NCI-H2196 treated with DMSO at 0.1 percent for 48 hours (cell line): ENCODE measurements at regions not wholly inside any gene's neighbourhood (a gene's known extent, or its start where the extent isn't known, plus 50 kb on each side); places are given as distances from the start of the nearest gene placed in this dataset.
"Not testable (repeated sequence)": the region's sequence is repeated elsewhere in the genome, so short reads cannot be mapped to it uniquely, and the experiment has no call there.

ENCODE experiments used
- DNase-seq: peaks from one replicate; lab custom pipeline; 2025; ENCODE audit not compliant: unreplicated experiment; lab: John Stamatoyannopoulos, UW

DNA sequence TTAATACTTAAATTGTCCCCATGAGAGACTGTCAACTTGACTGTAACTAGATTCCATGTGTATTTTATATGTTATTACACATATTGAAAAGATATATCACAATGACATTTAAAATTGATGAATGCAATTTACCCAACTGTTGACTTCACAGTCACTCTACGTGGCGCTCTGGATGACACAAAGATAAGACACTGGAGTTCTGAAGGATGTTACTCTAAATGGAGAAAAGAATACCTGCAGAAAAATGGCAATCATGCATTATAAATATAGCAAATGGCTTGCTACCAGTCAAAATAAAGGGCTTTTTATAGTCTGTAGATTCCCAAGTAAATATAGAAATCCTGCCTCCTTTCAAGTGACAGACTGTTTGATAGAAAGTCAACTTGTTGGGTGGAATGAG is 143.6 kb upstream of the KLF6 start:
- no peak for DNase-seq

DNA sequence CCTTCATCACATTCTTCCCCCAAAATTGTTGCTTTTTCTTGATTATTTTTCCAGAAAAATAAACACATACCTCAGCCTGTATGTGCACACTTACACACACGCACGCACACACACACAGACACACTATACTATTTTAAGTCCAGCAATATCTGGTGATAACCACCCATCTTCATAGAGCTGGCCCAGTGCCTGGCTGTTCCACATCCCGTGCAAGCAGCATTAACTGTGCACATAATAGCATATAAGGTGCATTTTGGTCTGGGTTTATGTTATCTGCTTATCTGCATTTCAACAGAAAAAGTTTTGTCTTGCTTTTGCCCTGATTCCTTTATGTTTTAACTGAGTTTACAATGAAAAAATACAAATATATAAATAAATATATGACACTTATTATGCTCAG is 143.1 kb upstream of the KLF6 start:
- DNase-seq, result no peak

DNA sequence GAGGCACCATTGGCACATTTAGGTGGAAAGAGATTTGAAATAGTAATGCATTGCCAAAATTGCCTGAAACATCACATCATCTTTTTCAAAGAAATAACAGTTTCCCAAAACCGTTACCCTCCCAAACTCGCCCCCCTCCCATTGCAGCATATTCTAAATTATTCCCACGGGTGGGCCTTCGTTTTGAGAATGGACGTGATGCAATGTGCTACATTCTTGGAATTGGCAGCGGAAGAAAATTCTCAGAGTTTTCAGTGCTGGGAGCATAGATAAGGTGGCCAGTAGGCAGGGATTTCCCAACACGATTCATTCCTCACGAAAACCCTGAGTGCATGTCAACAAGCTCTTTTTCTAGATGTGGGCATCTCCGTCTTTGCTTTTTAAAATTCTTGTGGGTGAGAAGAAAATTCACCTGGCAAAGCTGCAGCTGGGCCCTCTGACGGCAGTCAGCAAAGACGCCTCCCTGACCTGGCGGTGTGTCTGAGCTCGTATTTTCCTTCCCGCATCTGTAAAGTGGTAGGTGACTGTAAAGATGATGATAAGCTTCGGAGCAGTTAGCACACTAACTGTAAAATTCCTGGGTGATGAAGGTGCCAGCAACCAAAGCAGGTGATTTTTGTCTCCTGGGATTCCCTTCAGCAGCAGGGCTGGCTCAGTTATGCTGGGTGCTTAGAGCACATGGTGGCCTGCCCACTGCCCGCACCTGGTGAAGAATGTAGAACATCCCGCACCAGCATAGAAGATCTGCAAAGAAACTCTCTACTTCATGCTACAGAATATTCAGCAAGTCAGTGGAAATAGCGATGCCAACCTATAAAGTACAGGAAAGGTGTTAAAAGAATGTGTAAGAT is 141.9 kb upstream of the KLF6 start:
- no peak for DNase-seq

DNA sequence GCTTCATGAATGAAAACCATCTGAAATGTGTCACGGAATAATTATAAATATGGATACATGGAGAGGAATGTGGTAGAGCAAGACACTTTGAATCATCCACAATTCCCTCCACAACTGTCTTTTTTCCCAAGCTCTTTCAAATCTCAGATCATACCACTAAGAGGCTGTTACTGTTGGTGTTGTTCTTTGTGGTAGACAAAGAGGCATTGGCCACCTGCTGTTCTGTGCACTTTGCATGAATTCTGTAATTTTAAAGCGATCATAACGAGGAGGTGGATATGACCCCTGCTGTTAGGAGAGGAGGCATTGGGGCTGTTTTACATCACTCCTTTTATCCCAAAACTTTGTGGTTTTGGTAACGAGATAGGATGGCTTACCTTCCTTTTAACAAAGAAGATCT is 141.2 kb upstream of the KLF6 start:
- no peak for DNase-seq

DNA sequence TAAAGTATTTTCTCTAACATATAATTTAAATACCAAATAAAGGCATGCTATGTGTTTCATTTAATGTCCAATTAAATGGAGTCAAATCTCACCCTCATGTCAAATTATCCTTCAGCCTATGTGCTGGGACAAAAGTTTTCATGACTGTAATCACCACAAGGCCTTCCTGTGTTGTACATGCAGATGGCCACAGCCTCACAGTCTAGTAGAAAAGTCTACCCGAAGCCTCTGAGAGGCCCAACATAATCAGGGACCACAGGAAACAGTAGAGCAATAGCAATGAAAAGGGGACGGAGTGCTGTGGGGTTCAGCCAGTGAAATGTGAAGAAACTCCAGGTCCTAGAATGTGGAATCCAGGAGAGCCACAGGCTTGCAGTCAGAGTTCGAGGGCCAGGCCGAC is 140.2 kb upstream of the KLF6 start:
- DNase-seq, result no peak

DNA sequence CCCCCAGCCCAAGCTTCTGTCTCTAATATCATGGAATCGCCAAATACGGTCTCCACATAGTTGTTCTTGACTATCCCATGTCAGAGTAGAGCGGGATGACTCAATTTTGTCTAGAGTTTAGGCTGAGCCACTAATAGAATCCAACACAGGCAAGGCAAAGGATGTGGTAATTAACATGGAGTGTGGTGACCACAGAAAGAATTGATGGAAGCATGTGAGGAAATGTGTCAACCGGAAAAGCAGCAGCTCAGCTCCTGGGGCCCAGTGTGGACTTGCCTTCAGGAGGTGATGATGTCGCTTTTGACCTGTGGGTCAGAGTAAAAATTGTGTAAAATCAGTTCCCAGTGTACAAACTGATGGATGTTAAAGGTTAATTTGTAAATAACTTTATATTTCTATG is 139.3 kb upstream of the KLF6 start:
- DNase-seq, result no peak

DNA sequence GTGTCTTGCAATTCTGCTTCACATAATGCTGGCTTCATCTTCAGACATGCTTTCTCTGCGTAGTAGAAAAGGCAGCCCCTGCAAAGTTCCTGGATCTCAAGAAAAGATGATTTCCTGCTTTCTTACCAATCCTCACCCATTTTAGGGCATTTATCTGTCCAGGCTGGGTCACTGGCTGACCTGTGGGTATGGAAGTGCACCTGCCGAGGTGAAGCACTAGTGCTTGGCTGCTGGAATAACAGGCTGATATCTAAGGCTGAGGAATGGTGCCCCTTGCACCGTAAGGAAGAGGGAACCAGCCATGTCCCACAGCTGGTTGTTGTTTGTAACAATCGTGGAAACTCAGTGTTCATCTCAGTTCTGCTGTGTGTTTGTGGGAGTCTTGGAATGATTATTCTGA is 138.0 kb upstream of the KLF6 start:
- DNase-seq, result no peak

DNA sequence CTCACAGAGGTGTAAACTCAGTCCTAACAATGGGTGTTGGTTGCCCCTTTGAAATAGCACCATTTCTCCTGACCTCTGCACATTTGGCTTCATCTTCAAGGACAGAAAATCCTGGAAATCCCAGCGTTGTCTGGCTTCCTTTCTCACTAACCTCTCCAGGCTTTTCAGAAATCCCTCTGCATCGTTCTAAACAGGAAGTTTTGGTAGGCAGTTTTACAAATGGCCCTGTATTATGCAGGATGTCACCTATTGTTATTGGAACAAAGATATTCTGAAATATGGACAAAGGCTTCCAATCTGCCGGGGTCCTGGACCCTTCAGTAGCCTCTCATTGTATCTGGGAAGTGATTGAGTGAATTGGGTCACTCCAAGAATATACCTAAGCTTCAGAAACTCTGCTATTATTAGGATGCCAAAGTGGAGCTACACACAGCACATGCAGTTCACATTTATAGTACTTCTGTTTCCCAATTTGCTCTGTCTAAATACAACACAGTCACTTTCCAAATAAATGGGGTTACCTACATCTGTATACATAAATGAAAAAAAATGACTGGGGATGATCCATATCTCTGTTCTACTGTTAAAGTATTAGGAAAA is 134.8 kb upstream of the KLF6 start:
- no peak for DNase-seq

DNA sequence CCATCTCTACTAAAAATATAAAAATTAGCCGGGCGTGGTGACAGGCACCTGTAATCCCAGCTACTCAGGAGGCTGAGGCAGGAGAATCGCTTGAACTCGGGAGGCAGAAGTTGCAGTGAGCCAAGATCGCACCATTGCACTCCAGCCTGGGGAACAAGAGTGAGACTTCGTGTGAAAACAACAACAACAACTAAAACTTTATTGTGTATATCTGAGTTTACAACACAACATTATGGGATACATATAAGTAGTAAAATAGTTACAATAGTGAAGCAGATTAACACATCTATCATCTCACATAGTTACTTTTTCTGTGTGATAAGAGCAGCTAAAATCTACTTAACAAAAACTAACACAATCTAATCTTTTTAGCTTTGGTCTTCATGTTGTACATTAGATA is 132.4 kb upstream of the KLF6 start:
- not testable (repeated sequence) for DNase-seq

DNA sequence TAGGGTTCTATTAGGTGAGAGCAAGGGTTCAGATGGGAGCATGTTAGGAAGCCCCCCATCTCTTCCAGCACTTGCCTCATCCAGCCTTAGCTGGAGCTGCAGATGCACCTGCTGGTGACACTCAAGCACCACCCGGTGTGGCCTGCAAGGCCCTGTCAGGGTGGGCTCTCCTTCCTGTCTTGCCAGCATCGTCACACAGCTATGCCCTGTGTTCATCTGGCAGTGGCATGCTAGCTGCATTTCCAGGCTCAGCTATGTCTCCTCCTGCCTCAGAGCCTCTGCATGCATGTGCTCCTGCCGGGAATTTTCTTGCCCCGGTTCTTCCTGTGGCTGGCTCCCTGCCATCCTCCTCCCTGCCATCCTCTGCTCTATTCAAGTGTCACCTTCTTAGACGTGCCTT is 129.7 kb upstream of the KLF6 start:
- no peak for DNase-seq

DNA sequence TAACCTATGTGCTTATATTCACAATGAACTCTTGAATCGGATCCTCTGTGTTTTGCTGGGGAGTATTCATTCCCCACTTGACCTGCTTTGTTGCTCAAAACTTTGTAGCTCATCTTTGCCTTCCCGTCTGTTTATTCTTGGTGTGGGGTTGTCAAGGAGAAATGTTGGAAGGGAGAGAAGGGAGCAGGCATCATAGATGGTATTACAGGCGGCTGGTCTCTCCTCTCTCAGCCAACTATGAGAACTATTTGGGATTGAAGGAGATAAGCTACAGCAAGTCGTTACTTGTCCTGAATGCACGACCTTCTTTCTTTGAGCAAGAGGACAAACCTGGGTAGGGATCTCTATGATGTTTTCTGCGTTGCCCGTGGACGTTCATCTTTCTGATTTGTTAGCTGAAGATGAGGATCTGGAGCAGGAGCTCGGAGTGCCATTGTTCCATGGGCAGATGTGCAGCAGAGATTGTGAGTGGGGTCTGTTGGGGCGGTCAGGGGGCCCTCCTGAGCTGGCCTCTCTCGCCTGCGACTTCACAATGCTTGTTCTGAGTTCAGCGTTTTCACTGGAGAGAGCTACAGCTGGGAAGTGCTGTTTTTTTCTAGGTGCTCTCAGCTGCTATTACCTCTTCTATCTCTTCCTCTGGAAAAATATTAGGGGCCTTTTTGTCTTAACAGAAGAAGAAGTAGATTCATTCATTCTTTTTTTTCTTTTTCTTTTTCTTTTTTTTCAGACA is 126.9 kb upstream of the KLF6 start:
- DNase-seq, result no peak

DNA sequence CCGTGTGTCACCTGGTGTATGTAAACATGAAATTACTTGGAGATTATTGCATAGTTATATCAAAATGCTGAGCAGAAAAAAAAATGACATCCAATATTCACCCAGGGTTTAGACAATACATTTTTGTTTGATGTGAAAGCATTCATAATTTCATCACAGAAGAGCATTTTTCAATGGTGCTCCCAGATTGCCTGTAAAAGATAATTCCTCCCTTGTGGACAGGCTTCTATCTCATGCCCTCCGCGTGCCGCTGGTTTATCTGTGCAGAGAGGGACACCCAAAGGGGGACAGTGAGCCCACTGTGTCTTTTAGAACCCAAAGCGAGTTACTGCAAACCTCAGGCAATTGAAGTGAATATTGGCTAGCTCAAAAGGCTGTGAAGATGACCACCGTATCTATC is 126.2 kb upstream of the KLF6 start:
- DNase-seq, result no peak

DNA sequence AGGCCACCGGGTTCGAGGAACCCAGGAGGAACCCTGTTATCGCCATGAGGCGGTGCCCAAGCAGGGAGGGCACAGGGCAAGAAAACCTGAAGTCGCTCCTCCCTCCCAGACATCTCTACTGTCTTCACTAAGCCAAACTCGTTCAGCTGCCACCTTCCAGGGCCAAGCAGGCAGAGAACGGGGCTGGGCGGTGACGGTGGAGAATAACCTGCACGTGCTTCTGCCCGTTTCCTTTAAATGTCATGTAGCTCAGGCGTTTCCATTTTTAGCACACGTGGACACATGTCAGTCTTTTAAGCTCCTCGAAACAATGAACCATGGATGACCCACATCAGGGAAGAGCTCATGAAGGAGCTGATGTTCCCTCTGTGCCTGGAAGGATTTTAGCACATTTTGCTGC is 124.3 kb upstream of the KLF6 start:
- no peak for DNase-seq

DNA sequence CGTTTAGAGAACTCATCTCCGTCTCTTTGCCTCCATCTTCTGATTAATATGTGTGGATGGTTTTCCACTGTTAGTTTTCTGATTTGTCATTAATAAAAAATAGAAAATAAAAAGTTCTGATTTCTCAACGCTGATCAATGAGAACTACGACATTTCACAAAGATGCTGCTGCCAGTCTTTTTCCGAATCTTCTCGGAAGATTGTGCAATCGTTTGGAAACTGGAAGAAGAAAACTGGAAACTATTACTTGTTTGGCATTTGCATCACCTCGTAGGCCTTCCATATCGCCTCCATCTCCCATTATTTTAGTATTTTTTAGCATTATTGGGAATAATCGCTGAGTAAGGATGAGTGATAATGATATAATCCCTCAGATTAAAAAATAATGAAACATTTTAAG is 123.2 kb upstream of the KLF6 start:
- DNase-seq, result no peak

DNA sequence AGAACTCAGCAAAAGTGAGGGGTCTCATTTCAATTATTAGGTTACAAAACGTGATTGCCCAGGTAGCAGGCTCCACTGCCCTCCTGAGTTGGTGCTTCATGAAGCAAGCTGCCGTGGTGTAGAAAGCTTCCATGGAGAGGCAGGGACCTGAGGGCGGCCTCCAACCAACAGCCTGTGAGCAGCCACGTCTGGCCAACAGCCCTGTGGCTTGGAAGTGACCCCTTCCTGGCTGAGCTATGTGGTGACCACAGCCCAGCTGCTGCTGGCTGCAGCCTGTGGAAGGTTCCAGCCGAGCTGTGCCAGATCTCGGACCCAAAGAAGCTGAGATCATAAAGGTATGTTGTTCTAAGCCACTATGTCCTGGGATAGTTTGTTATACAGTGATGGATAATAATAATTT is 122.5 kb upstream of the KLF6 start:
- DNase-seq, result no peak

DNA sequence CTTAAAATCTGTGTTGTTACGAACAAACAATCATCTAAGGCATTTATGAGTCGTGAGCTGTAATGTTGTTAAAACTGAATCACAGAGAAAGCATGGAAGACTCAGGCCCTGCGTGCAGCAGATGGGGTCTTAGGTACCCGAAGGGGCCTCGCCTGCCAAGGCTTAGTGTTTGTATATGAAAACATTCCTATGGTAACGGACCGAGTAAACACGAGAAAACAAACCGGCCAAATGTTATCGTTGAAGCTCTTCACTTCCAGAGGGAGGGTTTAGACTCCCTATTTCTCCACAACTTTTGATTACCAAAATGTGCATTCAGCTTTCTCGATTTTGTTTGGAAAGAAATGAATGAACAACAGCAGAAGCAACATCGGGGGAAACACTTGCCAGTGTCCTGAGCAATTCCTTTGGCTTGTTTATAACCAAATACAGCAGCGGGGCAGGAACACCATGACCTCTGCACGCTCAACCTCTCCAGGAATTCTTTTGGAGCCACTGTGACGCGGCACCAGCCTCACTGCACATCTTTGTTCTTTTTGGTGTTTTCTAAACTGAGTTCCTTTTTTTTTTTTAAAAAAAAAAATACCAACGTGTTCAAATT is 121.6 kb upstream of the KLF6 start:
- DNase-seq, result no peak

DNA sequence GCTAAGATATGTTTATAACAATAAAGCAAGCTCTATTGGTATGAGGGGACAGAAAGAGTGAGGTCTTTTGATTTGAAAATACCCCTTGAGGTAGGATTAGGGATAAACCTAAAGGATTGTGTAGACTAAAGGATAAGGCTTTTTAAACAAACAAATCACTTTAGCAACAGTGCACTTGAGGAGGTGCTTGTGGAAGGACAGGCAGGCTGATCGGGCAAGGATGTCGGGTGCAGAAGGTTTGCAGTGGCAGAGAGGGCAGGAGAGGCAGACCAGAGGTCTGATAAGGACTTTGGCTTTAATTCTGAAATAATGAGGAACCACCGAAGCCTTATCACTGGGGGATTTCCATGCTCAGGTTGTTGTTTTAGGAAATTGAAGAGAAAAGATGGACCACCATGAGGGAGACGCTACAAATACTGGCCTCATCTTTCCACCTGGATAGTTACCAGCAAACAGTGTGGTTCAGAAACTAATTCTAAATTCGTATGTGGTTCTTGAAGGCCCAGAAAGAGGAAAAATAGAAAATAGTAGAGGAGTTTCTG is 119.5 kb upstream of the KLF6 start:
- DNase-seq, result no peak

DNA sequence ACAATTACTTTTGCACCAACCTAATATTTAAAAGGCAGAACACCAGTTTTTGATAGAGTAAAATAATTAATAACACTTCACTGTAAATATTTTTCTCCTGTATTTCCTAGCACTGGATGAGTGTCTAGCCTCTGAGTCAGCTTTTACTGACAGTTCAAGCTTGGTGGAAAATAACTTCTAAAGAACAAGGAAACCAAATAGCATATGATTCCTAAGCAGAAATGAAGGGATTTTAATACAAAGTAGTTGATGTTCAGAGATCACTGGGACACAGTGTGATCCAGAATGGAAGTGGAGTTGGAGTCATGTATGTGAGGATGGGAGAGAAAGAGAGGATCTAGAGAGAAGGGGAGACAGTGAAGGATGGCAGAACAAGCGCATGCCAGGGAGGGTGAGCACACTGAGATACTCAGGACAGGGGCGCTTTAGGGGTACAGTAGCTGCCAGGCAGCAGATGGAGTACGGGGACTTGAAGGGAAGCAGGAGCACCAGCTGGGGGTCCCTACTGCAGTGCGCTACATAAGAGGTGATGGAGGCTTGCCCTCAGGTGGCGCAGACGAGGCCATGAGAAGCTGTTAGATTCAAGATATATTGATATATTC is 117.9 kb upstream of the KLF6 start:
- no peak for DNase-seq

DNA sequence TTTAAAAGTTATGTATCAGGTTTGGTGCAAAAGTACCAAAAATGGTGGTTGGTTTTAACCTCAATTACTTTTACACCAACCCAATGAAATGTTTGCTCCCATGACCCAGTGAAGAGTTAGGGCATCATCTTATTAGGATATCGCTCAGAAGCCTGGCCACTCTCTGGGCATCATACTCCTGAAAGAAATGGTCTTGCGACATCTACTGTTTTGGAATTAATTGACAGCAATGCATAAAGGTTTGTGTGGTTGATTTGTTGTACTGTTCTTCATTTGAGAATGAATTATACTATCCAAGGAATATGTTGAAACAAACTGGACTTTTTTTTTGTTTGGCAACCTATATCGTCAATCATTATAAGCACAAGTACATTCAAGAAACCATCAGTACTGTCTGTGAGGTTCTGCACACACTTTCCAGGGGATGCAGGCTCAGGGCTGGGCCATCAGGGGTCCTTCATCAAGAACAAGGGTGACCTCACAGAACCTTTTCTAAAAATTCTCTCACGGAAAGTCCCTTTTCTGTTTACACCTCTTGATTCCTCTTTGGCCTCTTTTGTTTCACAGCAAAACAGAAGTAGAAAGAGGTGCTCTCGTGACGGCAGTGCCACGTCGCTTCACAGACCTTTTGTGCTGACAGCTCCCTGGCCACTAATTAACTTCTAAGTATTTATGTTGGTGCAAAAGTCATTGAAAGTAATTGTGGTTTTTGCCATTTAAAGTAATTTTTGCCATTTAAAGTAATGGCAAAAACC is 117.2 kb upstream of the KLF6 start:
- no peak for DNase-seq

DNA sequence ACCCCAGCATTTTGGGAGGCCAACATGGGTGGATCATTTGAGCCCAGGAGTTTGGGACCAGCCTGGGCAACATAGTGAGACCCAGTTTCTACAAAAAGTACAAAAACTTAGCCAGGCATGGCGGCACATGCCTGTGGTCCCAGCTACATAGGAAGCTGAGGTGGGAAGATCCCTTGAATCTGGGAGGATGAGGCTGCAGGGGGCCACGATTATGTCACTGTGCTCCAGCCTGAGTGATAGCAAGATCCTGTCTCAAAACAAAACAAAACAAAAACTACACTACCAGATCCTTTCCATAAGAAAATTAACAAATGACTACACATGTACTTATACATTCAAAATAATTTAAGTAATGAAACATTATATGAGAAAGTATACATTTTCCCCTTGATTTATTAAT is 116.4 kb upstream of the KLF6 start:
- DNase-seq, result no peak
